ENCODE measurements at regions not wholly inside any gene's neighbourhood (a gene's known extent, or its start where the extent isn't known, plus 50 kb on each side); places are given as distances from the start of the nearest gene placed in this dataset.

DNA sequence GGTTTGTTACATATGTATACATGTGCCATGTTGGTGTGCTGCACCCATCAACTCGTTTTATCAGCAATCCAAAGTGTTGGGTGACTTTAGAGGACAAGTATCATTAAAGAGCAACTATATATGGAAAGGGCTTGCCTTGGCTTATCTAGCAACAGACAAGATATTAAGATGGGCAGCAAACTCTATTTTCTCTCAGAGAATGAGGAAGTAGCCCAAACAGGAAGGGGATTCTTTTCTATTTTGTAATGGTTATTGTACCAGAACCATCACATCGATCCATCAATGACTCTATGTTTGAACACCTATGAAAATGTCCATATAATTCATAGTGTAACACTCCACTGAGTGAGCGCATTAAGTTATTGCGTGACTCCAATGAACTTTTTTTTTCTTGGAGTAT lies 260.1 kb upstream of the SLC24A2 start:
- TF ChIP-seq CTCF (IDR thresholded peaks at IDR 0.05), result no peak
- no peak for TF ChIP-seq EZH2 (IDR thresholded peaks at IDR 0.05)

Data from neural progenitor cell (in vitro differentiated cells).